ENCODE measurements at regions not wholly inside any gene's neighbourhood (a gene's known extent, or its start where the extent isn't known, plus 50 kb on each side); places are given as distances from the start of the nearest gene placed in this dataset.

DNA sequence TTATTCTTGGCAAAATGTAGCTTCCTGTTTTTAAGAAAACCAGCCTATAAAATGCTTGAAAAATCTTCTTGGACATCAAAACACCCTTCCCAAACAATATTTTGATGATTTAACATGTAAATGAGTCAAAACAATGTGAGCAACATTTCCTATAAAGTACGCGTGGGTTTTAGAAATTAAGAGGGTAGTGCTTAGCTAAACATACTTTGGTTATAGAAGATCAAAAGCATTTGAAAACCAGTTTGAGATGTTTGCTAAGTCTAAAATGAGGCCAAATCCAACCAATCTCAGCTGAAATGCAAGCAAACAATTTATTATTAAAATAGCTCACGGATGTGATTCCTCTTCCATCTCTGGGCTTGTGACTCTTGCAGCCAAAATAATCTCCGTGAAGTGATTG, 350.4 kb downstream of the TGFB2 start:
- TF ChIP-seq, protein P1, sequence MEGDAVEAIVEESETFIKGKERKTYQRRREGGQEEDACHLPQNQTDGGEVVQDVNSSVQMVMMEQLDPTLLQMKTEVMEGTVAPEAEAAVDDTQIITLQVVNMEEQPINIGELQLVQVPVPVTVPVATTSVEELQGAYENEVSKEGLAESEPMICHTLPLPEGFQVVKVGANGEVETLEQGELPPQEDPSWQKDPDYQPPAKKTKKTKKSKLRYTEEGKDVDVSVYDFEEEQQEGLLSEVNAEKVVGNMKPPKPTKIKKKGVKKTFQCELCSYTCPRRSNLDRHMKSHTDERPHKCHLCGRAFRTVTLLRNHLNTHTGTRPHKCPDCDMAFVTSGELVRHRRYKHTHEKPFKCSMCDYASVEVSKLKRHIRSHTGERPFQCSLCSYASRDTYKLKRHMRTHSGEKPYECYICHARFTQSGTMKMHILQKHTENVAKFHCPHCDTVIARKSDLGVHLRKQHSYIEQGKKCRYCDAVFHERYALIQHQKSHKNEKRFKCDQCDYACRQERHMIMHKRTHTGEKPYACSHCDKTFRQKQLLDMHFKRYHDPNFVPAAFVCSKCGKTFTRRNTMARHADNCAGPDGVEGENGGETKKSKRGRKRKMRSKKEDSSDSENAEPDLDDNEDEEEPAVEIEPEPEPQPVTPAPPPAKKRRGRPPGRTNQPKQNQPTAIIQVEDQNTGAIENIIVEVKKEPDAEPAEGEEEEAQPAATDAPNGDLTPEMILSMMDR (IDR thresholded peaks at IDR 0.05 in 8 of 11, conservative IDR thresholded peaks at IDR 0.05 in 3 of 11), result no peak
- no peak for TF ChIP-seq POLR2AphosphoS5 (IDR thresholded peaks at IDR 0.05)
- no peak for TF ChIP-seq POLR2A (IDR thresholded peaks at IDR 0.05)
